ENCODE measurements at regions not wholly inside any gene's neighbourhood (a gene's known extent, or its start where the extent isn't known, plus 50 kb on each side); places are given as distances from the start of the nearest gene placed in this dataset.

GRCh38 chr20:47857569-47858464 is 72.5 kb upstream of the SULF2 start:
- POLR2A ChIA-PET = no interaction called here
- CTCF ChIA-PET = interaction anchor here (1.0 kb wide), 1 partner anchor 763 kb away, joined by 4 read pairs; no protein-coding TSS in a partner anchor
- H3K4me3 ChIP-seq (ENCODE audit: low read depth, low read length) = no peak overlapping the region
- TF ChIP-seq, protein P1, sequence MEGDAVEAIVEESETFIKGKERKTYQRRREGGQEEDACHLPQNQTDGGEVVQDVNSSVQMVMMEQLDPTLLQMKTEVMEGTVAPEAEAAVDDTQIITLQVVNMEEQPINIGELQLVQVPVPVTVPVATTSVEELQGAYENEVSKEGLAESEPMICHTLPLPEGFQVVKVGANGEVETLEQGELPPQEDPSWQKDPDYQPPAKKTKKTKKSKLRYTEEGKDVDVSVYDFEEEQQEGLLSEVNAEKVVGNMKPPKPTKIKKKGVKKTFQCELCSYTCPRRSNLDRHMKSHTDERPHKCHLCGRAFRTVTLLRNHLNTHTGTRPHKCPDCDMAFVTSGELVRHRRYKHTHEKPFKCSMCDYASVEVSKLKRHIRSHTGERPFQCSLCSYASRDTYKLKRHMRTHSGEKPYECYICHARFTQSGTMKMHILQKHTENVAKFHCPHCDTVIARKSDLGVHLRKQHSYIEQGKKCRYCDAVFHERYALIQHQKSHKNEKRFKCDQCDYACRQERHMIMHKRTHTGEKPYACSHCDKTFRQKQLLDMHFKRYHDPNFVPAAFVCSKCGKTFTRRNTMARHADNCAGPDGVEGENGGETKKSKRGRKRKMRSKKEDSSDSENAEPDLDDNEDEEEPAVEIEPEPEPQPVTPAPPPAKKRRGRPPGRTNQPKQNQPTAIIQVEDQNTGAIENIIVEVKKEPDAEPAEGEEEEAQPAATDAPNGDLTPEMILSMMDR (IDR thresholded peaks at IDR 0.05; ENCODE audit: insufficient read depth, low read length, missing control alignments) = no peak
- DNase-seq (ENCODE audit: low read depth, low spot score) = no peak

GRCh38 chr20:47857187-47857568 is 71.9 kb upstream of the SULF2 start:
- CTCF ChIA-PET = interaction anchor here (1.0 kb wide), 1 partner anchor 764 kb away, joined by 4 read pairs; no protein-coding TSS in a partner anchor

DNA sequence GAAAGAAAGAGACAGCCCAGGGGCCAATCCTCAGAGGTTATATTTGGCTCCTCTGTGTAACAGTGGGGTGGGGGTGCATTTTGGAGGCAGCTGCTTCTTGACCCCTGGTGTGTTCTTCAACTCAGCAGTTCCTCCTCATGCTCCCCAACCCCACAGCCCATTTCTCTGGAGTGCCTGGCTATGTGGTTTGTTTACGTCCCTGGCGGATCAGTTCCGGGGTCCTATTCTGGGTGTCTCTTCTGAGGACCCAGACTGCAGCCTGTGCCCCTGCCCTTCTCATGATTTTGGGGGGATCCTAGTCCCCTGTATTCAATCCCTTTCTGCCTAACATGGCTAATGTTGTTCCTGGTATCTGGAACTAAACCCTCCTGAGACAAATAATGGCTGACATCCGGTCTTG is 70.5 kb upstream of the SULF2 start:
- DNase-seq (ENCODE audit: low read depth, low spot score) = no peak
- ChIA-PET CTCF (no interaction called here), POLR2A (no interaction called here)
- TF ChIP-seq, protein P1 (IDR thresholded peaks at IDR 0.05; ENCODE audit: insufficient read depth, low read length, missing control alignments) = no peak
- no peak overlapping the region for H3K4me3 ChIP-seq (ENCODE audit: low read depth, low read length)

More at GRCh38 chr20:47857187-47857568, 71.9 kb upstream of the SULF2 start:
- H3K4me3 ChIP-seq (ENCODE audit: low read depth, low read length) = no peak overlapping the region
- no peak for DNase-seq (ENCODE audit: low read depth, low spot score)
- POLR2A ChIA-PET = no interaction called here
- TF ChIP-seq, protein P1 (IDR thresholded peaks at IDR 0.05; ENCODE audit: insufficient read depth, low read length, missing control alignments) = no peak

DNA sequence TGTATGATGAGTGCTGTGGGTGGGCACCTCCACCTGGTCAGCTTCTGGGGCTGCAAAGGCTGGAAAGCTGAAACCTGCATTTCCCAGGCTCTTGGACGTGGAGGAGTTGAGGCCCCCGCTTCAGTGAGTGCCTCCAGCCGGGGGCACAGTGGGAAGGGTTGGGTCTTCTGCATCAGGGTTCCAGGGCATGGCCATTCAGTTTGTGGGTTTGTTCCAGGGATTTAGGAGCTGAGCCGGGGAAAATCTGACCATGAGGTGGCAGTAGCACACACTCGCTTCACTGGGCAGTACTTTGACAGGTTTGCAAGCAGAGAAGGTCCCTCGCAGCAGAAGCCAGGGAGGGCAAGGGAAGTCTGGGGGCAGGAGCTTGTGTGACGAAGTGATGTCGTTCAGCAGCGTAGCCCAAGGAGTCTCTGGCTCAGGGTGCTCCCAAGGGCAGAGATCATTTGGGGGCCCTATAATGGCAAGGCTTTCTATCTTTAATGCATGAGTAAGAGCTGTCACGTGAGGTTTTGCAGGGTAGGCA is 69.5 kb upstream of the SULF2 start:
- TF ChIP-seq, protein P1 (IDR thresholded peaks at IDR 0.05; ENCODE audit: insufficient read depth, low read length, missing control alignments) = peak; percentile 61
- H3K4me3 ChIP-seq (ENCODE audit: low read depth, low read length) = no peak overlapping the region
- CTCF ChIA-PET = interaction anchor here (0.6 to 1.1 kb wide), 2 partner anchors 10 to 335 kb away, joined by 4 read pairs; no protein-coding TSS in a partner anchor
- DNase-seq (ENCODE audit: low read depth, low spot score) = no peak
- POLR2A ChIA-PET = no interaction called here

DNA sequence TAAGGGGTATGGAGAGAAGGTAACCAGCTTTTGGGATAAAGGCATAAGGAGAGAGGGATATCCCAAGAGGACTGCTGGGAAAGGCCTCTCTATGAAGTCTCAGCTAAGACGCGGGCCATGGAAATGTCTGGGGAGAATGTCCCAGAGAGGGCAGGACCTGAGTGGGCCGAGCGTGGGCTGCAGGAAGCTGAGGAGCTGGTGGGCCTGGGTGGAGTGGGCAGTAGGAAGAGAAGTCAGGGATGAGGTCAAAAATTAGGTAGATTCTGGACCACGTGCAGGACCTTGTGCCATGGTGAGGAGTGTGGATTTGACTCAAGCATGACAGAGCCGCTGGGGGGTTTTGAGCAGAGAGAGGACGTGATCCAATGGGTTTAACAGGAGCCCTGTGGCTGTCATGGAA is 66.5 kb upstream of the SULF2 start:
- POLR2A ChIA-PET = no interaction called here
- DNase-seq (ENCODE audit: low read depth, low spot score) = no peak
- CTCF ChIA-PET = no interaction called here
- H3K4me3 ChIP-seq (ENCODE audit: low read depth, low read length) = no peak overlapping the region
- TF ChIP-seq, protein P1 (IDR thresholded peaks at IDR 0.05; ENCODE audit: insufficient read depth, low read length, missing control alignments) = no peak

DNA sequence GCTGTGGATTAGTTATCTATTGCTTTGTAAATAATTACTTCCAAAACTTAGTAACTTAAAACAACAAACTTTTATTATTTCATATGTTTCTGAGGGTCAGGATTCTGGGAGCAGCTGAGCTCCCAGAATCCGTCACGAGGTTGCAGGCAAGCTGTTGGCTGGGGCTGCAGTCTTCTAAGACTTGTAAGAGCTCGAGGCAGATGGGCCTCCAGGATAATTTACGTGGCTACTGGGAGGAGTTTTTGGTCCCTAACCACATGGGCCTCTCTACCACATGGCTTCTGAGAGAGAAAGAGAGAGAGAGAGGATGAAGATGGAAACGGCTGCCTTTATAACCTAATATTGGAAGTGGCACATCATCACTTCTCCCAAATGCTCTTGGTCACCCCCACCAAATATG is 64.9 kb upstream of the SULF2 start:
- POLR2A ChIA-PET = no interaction called here
- no peak overlapping the region for H3K4me3 ChIP-seq (ENCODE audit: low read depth, low read length)
- CTCF ChIA-PET = interaction anchor here (1.1 to 1.3 kb wide), 2 partner anchors 29 to 186 kb away, joined by 3 read pairs; no protein-coding TSS in a partner anchor
- TF ChIP-seq, protein P1 (IDR thresholded peaks at IDR 0.05; ENCODE audit: insufficient read depth, low read length, missing control alignments) = no peak
- DNase-seq (ENCODE audit: low read depth, low spot score) = no peak

Measured in AG04449 (cell line).